Stimulated activated memory B cell treated with anti-CD40 and anti-IgM and Interleukin-4, amounts not matched to agents 10 μg/mL and 1 μg/mL and 100 μg/mL, for 72 hours (primary cell): ENCODE measurements at regions not wholly inside any gene's neighbourhood (a gene's known extent, or its start where the extent isn't known, plus 50 kb on each side); places are given as distances from the start of the nearest gene placed in this dataset.

Experiments
- ATAC-seq: fragments of 150-1000 bp; cut with Tn5 transposase; 2 replicates; pipeline ENCODE4 v1.10.0; 2021
- H3K27ac Mint-ChIP-seq: one replicate; pipeline ENCODE4 v1.8.0; 2022; ENCODE audit warnings: mild to moderate bottlenecking, mixed read lengths
- H3K27me3 Mint-ChIP-seq: one replicate; pipeline ENCODE4 v1.8.0; 2022; ENCODE audit warnings: mixed read lengths
- H3K36me3 Mint-ChIP-seq: one replicate; pipeline ENCODE4 v1.8.0; 2022; ENCODE audit warnings: mixed read lengths
- H3K4me1 Mint-ChIP-seq: one replicate; pipeline ENCODE4 v1.8.0; 2022; ENCODE audit warnings: mixed read lengths
- H3K4me3 Mint-ChIP-seq: one replicate; pipeline ENCODE4 v1.8.0; 2022; ENCODE audit warnings: mild to moderate bottlenecking, moderate library complexity, mixed read lengths
- H3K9me3 Mint-ChIP-seq: one replicate; pipeline ENCODE4 v1.8.0; 2022; ENCODE audit warnings: mixed read lengths

GRCh38 chr5:67679184-67679841 is 482.7 kb upstream of the CD180 start:
- ATAC-seq: no peak
- no peak overlapping the region for H3K27ac Mint-ChIP-seq
- peaks cover 12% of the 10 kb centered on the region for H3K27me3 Mint-ChIP-seq
- H3K4me3 Mint-ChIP-seq: no peak overlapping the region
- H3K9me3 Mint-ChIP-seq: no peaks in the 10 kb centered on the region
- no peaks in the 10 kb centered on the region for H3K36me3 Mint-ChIP-seq
- H3K4me1 Mint-ChIP-seq: no peaks in the 10 kb centered on the region

DNA sequence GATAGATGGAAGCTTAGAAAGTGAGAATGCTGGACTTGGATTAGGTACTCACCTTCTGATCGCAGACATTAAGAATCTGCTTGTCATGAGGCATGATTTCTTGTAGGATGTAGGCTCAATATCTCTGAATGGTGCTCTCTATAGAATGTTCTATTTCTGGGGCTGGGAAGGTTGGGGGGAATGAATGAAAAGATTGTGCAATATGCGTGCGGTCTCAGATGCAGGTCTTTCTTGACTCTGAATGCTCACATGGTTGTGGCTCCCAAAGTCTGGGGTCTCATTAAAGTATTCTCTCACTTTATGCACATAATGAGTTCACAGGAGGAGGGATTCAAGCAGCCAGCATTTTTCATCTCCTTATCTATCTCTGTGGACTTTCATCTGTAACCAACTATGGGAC is 482.0 kb upstream of the CD180 start:
- Mint-ChIP-seq H3K27me3 (peaks cover 7% of the 10 kb centered on the region), H3K27ac (no peak overlapping the region), H3K4me3 (no peak overlapping the region), H3K4me1 (no peaks in the 10 kb centered on the region), H3K36me3 (no peaks in the 10 kb centered on the region), H3K9me3 (no peaks in the 10 kb centered on the region)
- no peak for ATAC-seq

GRCh38 chr5:67677422-67677970 is 480.9 kb upstream of the CD180 start:
- H3K4me3 Mint-ChIP-seq: no peak overlapping the region
- H3K9me3 Mint-ChIP-seq: no peaks in the 10 kb centered on the region
- H3K36me3 Mint-ChIP-seq: no peaks in the 10 kb centered on the region
- H3K4me1 Mint-ChIP-seq: peaks cover 3% of the 10 kb centered on the region
- H3K27me3 Mint-ChIP-seq: peaks cover 7% of the 10 kb centered on the region
- H3K27ac Mint-ChIP-seq: no peak overlapping the region
- no peak for ATAC-seq

- Mint-ChIP-seq H3K27me3 (peaks cover 7% of the 10 kb centered on the region), H3K4me1 (peaks cover 4% of the 10 kb centered on the region), H3K4me3 (no peak overlapping the region), H3K9me3 (no peaks in the 10 kb centered on the region), H3K36me3 (no peaks in the 10 kb centered on the region), H3K27ac (no peak overlapping the region)
- ATAC-seq: no peak
Observed at GRCh38 chr5:67676863-67677262, 480.3 kb upstream of the CD180 start.

DNA sequence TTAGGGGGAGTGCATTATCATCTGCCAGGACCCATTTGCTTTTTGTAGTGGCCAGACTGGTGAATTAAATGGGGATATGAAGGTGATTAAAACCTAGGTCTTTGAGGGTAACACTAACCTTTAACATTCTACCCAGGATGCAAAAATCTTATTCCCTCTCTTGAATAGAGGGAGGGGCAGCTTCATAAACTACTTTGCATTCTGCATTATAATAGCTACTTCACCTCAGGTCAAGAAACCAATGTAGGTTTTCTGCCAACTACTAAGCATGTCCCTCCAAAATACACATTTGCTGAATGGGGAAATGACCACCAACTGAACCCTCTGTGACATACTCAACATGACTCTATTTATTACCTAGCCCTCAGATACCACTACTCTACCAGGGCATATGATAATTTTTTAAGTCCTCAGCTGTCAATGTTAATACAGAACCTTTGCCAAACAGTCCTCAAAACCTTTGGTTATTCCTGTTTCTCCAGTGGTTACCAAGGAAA is 477.6 kb upstream of the CD180 start:
- no peak for ATAC-seq
- Mint-ChIP-seq H3K27me3 (peaks cover 7% of the 10 kb centered on the region), H3K36me3 (no peaks in the 10 kb centered on the region), H3K4me1 (peaks cover 4% of the 10 kb centered on the region), H3K4me3 (no peak overlapping the region), H3K27ac (no peak overlapping the region), H3K9me3 (no peaks in the 10 kb centered on the region)

GRCh38 chr5:67673618-67674017 is 477.0 kb upstream of the CD180 start:
- no peak for ATAC-seq

DNA sequence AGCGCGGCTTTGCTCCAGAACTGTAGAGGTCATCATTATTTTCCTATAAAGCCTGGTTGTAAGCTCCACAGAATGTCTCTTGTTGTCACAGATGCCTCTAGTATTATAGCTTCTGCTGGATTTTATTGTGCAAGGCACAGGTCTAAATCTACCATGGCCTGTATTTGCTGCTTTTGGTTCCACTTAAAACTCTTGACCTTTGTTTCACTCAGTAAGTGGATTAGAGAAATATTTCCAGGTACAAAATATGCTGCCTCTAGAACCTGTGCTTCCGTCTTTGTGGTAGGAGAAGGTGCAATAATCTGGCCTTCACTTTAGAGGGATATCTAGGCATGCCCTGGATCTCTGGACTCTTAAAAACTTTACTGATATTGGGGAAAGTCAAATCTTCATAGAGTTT is 476.6 kb upstream of the CD180 start:
- peaks cover 4% of the 10 kb centered on the region for H3K4me1 Mint-ChIP-seq
- H3K27ac Mint-ChIP-seq: no peak overlapping the region
- H3K27me3 Mint-ChIP-seq: peaks cover 7% of the 10 kb centered on the region
- ATAC-seq: no peak
- H3K4me3 Mint-ChIP-seq: no peak overlapping the region
- H3K9me3 Mint-ChIP-seq: peaks cover 3% of the 10 kb centered on the region
- H3K36me3 Mint-ChIP-seq: no peaks in the 10 kb centered on the region

More at GRCh38 chr5:67673618-67674017, 477.0 kb upstream of the CD180 start:
- H3K9me3 Mint-ChIP-seq: no peaks in the 10 kb centered on the region
- H3K27me3 Mint-ChIP-seq: peaks cover 7% of the 10 kb centered on the region
- H3K36me3 Mint-ChIP-seq: no peaks in the 10 kb centered on the region
- no peak overlapping the region for H3K27ac Mint-ChIP-seq
- peaks cover 4% of the 10 kb centered on the region for H3K4me1 Mint-ChIP-seq
- no peak overlapping the region for H3K4me3 Mint-ChIP-seq

DNA sequence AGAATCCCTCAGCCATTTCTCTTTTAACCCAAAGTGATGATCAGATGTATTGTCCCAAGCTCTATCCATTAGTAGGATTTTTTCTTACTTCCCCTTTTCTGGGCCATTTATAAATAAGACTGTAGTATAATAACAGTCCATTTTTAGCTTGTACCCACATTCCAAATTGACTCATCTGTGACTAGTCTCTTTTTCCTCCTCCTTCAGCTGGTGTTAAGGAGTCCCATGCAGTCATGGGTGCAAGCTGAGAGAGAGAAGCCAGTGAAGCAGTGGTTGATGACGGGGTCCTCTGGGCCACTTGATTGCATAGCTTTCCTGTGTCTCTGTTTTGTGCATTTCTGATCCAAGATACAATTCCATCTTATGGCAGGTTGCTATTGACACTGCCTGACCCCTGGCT is 476.0 kb upstream of the CD180 start:
- Mint-ChIP-seq H3K36me3 (no peaks in the 10 kb centered on the region), H3K27me3 (peaks cover 7% of the 10 kb centered on the region), H3K4me1 (peaks cover 4% of the 10 kb centered on the region), H3K9me3 (peaks cover 6% of the 10 kb centered on the region), H3K27ac (no peak overlapping the region), H3K4me3 (no peak overlapping the region)
- no peak for ATAC-seq

DNA sequence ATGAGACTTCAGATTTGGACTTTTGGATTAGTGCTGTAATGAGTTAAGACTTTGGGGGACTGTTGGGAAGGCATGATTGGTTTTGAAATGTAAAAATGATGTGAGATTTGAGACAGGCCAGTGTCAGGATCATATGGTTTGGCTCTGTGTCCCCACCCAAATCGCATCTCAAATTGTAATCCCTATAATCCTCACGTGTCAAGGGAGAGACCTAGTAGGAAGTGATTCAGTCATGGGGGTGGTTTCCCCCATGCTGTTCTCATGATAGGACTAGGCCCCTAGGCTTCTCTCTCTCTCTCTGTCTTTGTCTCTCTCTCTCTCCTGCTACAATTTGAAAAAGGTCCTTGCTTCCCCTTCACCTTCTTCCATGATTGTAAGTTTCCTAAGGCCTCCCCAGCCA is 473.3 kb upstream of the CD180 start:
- H3K36me3 Mint-ChIP-seq: no peaks in the 10 kb centered on the region
- ATAC-seq: no peak
- peaks cover 4% of the 10 kb centered on the region for H3K4me1 Mint-ChIP-seq
- H3K27ac Mint-ChIP-seq: no peak overlapping the region
- H3K27me3 Mint-ChIP-seq: peaks cover 7% of the 10 kb centered on the region
- H3K4me3 Mint-ChIP-seq: no peak overlapping the region
- H3K9me3 Mint-ChIP-seq: peaks cover 9% of the 10 kb centered on the region

DNA sequence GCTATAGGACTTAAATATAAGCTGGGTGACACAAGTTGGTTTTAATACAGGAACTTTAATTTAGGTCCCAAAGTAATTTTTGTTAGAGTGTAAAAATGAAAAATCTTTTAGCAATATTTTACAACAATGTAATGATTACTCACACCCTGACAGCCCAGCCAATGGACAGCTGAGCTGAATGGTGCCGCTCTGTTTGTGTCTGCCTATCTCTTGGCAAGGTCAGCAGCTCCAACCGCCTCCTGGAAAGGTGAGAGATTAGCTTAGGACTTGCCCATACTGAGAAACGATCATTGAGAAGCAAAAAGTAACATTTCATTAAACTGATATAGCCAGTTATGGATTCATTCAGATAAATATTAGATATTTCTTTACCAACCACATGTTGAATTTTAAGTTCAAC is 463.6 kb upstream of the CD180 start:
- ATAC-seq: no peak
- no peak overlapping the region for H3K4me3 Mint-ChIP-seq
- H3K27me3 Mint-ChIP-seq: no peaks in the 10 kb centered on the region
- H3K9me3 Mint-ChIP-seq: no peaks in the 10 kb centered on the region
- no peaks in the 10 kb centered on the region for H3K36me3 Mint-ChIP-seq
- no peaks in the 10 kb centered on the region for H3K4me1 Mint-ChIP-seq
- H3K27ac Mint-ChIP-seq: no peak overlapping the region

DNA sequence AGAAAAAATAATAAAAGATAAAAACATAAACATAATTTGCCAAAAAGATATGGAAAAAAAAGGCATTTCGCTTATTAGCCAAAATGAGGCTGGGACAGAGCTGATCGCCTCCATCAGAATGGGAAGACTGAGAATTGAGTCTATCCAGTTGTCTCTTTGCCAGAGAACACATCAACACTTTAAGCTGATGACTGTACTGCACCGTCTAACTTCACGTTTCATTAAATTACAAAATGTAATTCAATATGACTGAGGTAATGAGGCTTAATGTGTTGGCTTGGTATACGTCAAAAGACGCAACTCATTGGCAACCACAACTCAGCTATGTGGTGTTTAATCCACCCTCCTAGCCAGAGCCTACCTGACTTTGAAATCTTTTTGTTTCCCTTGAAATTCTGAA is 462.7 kb upstream of the CD180 start:
- no peaks in the 10 kb centered on the region for H3K27me3 Mint-ChIP-seq
- H3K4me1 Mint-ChIP-seq: no peaks in the 10 kb centered on the region
- H3K4me3 Mint-ChIP-seq: no peak overlapping the region
- no peaks in the 10 kb centered on the region for H3K36me3 Mint-ChIP-seq
- no peak for ATAC-seq
- no peaks in the 10 kb centered on the region for H3K9me3 Mint-ChIP-seq
- H3K27ac Mint-ChIP-seq: no peak overlapping the region

GRCh38 chr5:67657055-67657454 is 460.5 kb upstream of the CD180 start:
- Mint-ChIP-seq H3K36me3 (no peaks in the 10 kb centered on the region), H3K9me3 (no peaks in the 10 kb centered on the region), H3K4me1 (no peaks in the 10 kb centered on the region), H3K27me3 (no peaks in the 10 kb centered on the region), H3K27ac (no peak overlapping the region), H3K4me3 (no peak overlapping the region)
- ATAC-seq: no peak

DNA sequence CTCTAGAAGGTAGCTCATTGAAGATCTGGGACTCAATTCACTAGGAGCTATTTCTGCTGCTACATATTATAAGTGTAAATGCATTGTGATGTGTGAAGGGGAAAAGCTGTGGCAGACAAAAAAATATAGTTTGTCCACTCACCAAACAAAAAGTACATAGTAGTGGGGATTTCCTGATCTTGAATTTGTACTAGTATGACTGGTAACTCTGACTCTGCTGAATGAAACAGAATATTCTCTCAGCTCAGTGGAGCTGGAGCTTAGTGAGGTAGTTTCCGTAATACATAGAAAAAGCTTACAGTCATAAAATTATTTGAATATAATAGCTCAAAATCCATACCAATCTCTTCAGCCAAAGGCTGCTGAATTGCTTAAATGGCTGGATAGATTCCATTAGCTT is 455.6 kb upstream of the CD180 start:
- Mint-ChIP-seq H3K27me3 (no peaks in the 10 kb centered on the region), H3K27ac (no peak overlapping the region), H3K36me3 (no peaks in the 10 kb centered on the region), H3K9me3 (no peaks in the 10 kb centered on the region), H3K4me1 (no peaks in the 10 kb centered on the region), H3K4me3 (no peak overlapping the region)
- no peak for ATAC-seq

DNA sequence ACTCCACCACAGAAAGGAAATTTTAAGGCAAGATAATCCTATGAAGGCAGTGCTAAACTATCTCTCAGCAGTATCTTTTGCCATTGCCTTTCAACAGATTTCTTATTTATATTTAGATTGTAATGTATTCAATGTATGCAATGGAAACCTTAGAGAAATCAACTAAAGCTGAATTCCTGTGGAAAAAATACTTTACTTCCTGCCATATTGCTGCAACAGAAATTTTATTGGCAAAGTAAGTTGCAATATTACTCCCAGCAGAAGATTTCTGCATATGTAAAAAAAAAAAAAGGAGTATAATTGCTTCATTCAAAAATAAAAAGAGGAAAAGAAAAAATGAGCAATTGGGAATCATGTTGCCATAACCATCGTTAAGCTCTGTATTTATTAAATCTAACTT is 454.6 kb upstream of the CD180 start:
- Mint-ChIP-seq H3K4me3 (no peak overlapping the region), H3K9me3 (no peaks in the 10 kb centered on the region), H3K27ac (no peak overlapping the region), H3K27me3 (no peaks in the 10 kb centered on the region), H3K36me3 (no peaks in the 10 kb centered on the region), H3K4me1 (no peaks in the 10 kb centered on the region)
- no peak for ATAC-seq

DNA sequence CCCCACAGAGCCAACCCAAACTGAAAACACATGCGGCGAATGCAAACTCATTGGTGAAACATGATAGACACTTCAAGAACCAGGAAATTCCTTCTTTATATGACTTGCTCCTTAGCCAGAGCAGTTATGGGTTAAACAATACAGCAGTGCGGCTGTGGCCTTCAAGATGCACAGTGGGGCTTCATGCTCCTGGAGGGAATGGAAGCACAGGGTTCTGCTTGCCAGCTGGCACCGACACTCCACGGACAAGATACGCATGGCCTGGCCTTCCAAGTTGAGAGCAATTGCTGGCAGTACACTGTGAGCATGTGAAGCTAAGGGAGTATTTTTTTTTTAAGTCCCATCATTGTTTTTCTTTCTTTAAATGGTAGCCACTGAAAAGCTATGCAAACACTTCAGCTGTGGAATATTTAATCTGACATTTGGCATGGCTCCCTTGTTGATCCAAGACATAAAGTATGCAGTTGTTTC is 451.6 kb upstream of the CD180 start:
- Mint-ChIP-seq H3K9me3 (no peaks in the 10 kb centered on the region), H3K27ac (no peak overlapping the region), H3K27me3 (no peaks in the 10 kb centered on the region), H3K4me1 (no peaks in the 10 kb centered on the region), H3K4me3 (no peak overlapping the region), H3K36me3 (no peaks in the 10 kb centered on the region)
- no peak for ATAC-seq

- no peaks in the 10 kb centered on the region for H3K27me3 Mint-ChIP-seq
- no peaks in the 10 kb centered on the region for H3K4me1 Mint-ChIP-seq
- H3K9me3 Mint-ChIP-seq: no peaks in the 10 kb centered on the region
- H3K27ac Mint-ChIP-seq: no peak overlapping the region
- ATAC-seq: no peak
- no peaks in the 10 kb centered on the region for H3K36me3 Mint-ChIP-seq
- H3K4me3 Mint-ChIP-seq: no peak overlapping the region
Observed at GRCh38 chr5:67647772-67648171, 451.2 kb upstream of the CD180 start.
